WTC11 (cell line): ENCODE measurements at regions not wholly inside any gene's neighbourhood (a gene's known extent, or its start where the extent isn't known, plus 50 kb on each side); places are given as distances from the start of the nearest gene placed in this dataset.

ENCODE experiments used
- ATAC-seq: fragments of 200-7000 bp; cut with Tn5 transposase; 2 replicates; pipeline ENCODE4 v1.10.0; 2021; ENCODE audit warnings: mild to moderate bottlenecking, moderate library complexity
- CTCF ChIA-PET: fragments of 300-600 bp; sonication (Branson Sonifier 250); formaldehyde crosslinking; loops from one replicate; lab custom pipeline; 2021; ENCODE audit warnings: antibody characterized with exemption; lab: Charles Lee
- POLR2A ChIA-PET: fragments of 350-600 bp; sonication (Branson Sonifier 250); formaldehyde crosslinking; loops from one replicate; lab custom pipeline; 2021; ENCODE audit warnings: antibody characterized with exemption; lab: Charles Lee
- DNase-seq: peaks from one replicate; pipeline ENCODE4 v3.0.0; 2021; ENCODE audit warnings: low spot score
- H3K27ac Mint-ChIP-seq: 2 replicates; pipeline ENCODE4 v1.8.0; 2021; ENCODE audit warnings: mixed read lengths
- H3K27me3 Mint-ChIP-seq: 2 replicates; pipeline ENCODE4 v1.8.0; 2021; ENCODE audit warnings: low read depth, mild to moderate bottlenecking, moderate library complexity, mixed read lengths
- H3K36me3 Mint-ChIP-seq: 2 replicates; pipeline ENCODE4 v1.8.0; 2021; ENCODE audit warnings: mixed read lengths
- H3K4me1 Mint-ChIP-seq: 2 replicates; pipeline ENCODE4 v1.8.0; 2022; ENCODE audit warnings: mixed read lengths
- H3K4me3 Mint-ChIP-seq: 2 replicates; pipeline ENCODE4 v1.8.0; 2021; ENCODE audit warnings: mild to moderate bottlenecking, moderate library complexity, mixed read lengths
- H3K9me3 Mint-ChIP-seq: 2 replicates; pipeline ENCODE4 v1.8.0; 2021; ENCODE audit warnings: mixed read lengths
- E2F4 ChIP-seq: sonication (generic); formaldehyde crosslinking; IDR thresholded peaks from 2 replicates; pipeline ENCODE4 v1.8.1; 2022; ENCODE audit warnings: low read depth, mild to moderate bottlenecking, moderate library complexity, missing genetic modification reagents, borderline replicate concordance
- EMX1 ChIP-seq: fragments of 250-450 bp; sonication (Bioruptor Pico); IDR thresholded peaks from 2 replicates; pipeline ENCODE4 v1.8.0; 2021; ENCODE audit warnings: mild to moderate bottlenecking
- NFATC4 ChIP-seq: fragments of 250-450 bp; sonication (Bioruptor Pico); IDR thresholded peaks from 2 replicates; pipeline ENCODE4 v1.9.0; 2021; ENCODE audit warnings: mild to moderate bottlenecking
- NR1H2 ChIP-seq: sonication (generic); formaldehyde crosslinking; IDR thresholded peaks from 2 replicates; pipeline ENCODE4 v1.9.0; 2021; ENCODE audit warnings: mild to moderate bottlenecking, moderate library complexity, missing genetic modification reagents
- NR3C1 ChIP-seq: sonication (generic); formaldehyde crosslinking; conservative IDR thresholded peaks from 2 replicates; pipeline ENCODE4 v1.8.1; 2023; ENCODE audit warnings: low read depth, mild to moderate bottlenecking, missing genetic modification reagents
- PRRX2 ChIP-seq: fragments of 250-450 bp; sonication (Bioruptor Pico); IDR thresholded peaks from 2 replicates; pipeline ENCODE4 v1.8.0; 2021; ENCODE audit warnings: mild to moderate bottlenecking
- SP1 ChIP-seq: sonication (generic); formaldehyde crosslinking; conservative IDR thresholded peaks from 2 replicates; pipeline ENCODE4 v1.8.1; 2022; ENCODE audit warnings: missing genetic modification reagents
- STAT6 ChIP-seq: sonication (generic); formaldehyde crosslinking; conservative IDR thresholded peaks from 2 replicates; pipeline ENCODE4 v1.8.1; 2023; ENCODE audit warnings: mild to moderate bottlenecking, low read depth, missing genetic modification reagents, moderate library complexity
- TCF7 ChIP-seq: sonication (generic); formaldehyde crosslinking; IDR thresholded peaks from 2 replicates; pipeline ENCODE4 v1.8.0; 2022; ENCODE audit warnings: mild to moderate bottlenecking, low read depth, missing genetic modification reagents, moderate library complexity
- ZNF263 ChIP-seq: sonication (generic); formaldehyde crosslinking; IDR thresholded peaks from 2 replicates; pipeline ENCODE4 v1.8.1; 2022; ENCODE audit warnings: low read depth, mild to moderate bottlenecking, moderate library complexity, missing genetic modification reagents
- ZNF416 ChIP-seq: fragments of 250-450 bp; sonication (Bioruptor Pico); IDR thresholded peaks from 2 replicates; pipeline ENCODE4 v1.9.0; 2021; ENCODE audit warnings: mild to moderate bottlenecking, inconsistent platforms
- ZSCAN18 ChIP-seq: fragments of 250-450 bp; sonication (Bioruptor Pico); IDR thresholded peaks from 2 replicates; pipeline ENCODE4 v2.1.2; 2022; ENCODE audit warnings: mild to moderate bottlenecking, moderate library complexity
- TF ChIP-seq, protein P1 (sequence below): sonication (generic); formaldehyde crosslinking; IDR thresholded peaks from 2 replicates; pipeline ENCODE4 v1.8.1; 2022; ENCODE audit warnings: missing genetic modification reagents, borderline replicate concordance
- TF ChIP-seq, protein P2 (sequence below): sonication (generic); formaldehyde crosslinking; IDR thresholded peaks from 2 replicates; pipeline ENCODE4 v1.8.1; 2022; ENCODE audit warnings: low read depth, missing genetic modification reagents, borderline replicate concordance
- TF ChIP-seq, protein P3 (sequence below): sonication (generic); formaldehyde crosslinking; conservative IDR thresholded peaks from 2 replicates; pipeline ENCODE4 v1.8.1; 2022; ENCODE audit warnings: mild to moderate bottlenecking, missing genetic modification reagents
- TF ChIP-seq, protein P4 (sequence below): sonication (generic); formaldehyde crosslinking; IDR thresholded peaks from 2 replicates; pipeline ENCODE4 v1.8.1; 2023; ENCODE audit warnings: mild to moderate bottlenecking, moderate library complexity, missing genetic modification reagents

GRCh38 chr16:59410451-59410850 lies 676.3 kb upstream of the GOT2 start:
- Mint-ChIP-seq H3K4me3 (no peak overlapping the region), H3K4me1 (peaks cover 3% of the 10 kb centered on the region), H3K36me3 (no peaks in the 10 kb centered on the region), H3K27me3 (no peaks in the 10 kb centered on the region), H3K9me3 (peaks cover 15% of the 10 kb centered on the region), H3K27ac (no peak overlapping the region)
- ATAC-seq (no peak), DNase-seq (no peak)
- ChIA-PET CTCF (no interaction called here), POLR2A (no interaction called here)
- no peak for TF ChIP-seq PRRX2
- TF ChIP-seq, protein P1, sequence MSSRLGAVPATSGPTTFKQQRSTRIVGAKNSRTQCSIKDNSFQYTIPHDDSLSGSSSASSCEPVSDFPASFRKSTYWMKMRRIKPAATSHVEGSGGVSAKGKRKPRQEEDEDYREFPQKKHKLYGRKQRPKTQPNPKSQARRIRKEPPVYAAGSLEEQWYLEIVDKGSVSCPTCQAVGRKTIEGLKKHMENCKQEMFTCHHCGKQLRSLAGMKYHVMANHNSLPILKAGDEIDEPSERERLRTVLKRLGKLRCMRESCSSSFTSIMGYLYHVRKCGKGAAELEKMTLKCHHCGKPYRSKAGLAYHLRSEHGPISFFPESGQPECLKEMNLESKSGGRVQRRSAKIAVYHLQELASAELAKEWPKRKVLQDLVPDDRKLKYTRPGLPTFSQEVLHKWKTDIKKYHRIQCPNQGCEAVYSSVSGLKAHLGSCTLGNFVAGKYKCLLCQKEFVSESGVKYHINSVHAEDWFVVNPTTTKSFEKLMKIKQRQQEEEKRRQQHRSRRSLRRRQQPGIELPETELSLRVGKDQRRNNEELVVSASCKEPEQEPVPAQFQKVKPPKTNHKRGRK = no peak
- TF ChIP-seq ZNF263 (CRISPR knock-in tag) = no peak
- no peak for TF ChIP-seq STAT6 (CRISPR knock-in tag)
- TF ChIP-seq ZNF416 = no peak
- TF ChIP-seq NR1H2 (CRISPR knock-in tag) = no peak
- TF ChIP-seq, protein P2, sequence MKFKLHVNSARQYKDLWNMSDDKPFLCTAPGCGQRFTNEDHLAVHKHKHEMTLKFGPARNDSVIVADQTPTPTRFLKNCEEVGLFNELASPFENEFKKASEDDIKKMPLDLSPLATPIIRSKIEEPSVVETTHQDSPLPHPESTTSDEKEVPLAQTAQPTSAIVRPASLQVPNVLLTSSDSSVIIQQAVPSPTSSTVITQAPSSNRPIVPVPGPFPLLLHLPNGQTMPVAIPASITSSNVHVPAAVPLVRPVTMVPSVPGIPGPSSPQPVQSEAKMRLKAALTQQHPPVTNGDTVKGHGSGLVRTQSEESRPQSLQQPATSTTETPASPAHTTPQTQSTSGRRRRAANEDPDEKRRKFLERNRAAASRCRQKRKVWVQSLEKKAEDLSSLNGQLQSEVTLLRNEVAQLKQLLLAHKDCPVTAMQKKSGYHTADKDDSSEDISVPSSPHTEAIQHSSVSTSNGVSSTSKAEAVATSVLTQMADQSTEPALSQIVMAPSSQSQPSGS = no peak
- no peak for TF ChIP-seq ZSCAN18 (CRISPR knock-in tag)
- TF ChIP-seq, protein P3, sequence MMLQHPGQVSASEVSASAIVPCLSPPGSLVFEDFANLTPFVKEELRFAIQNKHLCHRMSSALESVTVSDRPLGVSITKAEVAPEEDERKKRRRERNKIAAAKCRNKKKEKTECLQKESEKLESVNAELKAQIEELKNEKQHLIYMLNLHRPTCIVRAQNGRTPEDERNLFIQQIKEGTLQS = no peak
- TF ChIP-seq EMX1 = no peak
- no peak for TF ChIP-seq SP1 (CRISPR knock-in tag)

DNA sequence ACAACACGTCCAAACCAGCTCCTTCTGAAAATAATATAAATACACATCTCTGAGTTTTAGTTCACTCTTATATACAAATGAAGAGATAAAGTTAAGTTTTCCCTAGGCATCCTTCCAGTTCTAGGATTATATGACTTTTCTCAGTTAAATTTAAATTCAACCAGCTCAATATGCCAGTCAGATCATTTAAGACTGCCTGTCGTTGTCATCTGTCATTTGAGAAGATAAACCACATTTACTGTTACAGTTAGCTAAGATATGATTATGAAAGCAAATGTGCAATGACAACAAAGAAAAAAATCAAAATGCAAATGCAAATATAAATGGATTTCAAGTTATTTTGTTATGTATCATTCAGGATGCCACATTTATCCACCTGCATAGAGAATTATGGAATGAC lies 671.7 kb upstream of the GOT2 start:
- no peak overlapping the region for H3K4me3 Mint-ChIP-seq
- no peaks in the 10 kb centered on the region for H3K36me3 Mint-ChIP-seq
- no peak for ATAC-seq
- no peak for DNase-seq
- CTCF ChIA-PET = no interaction called here
- POLR2A ChIA-PET = no interaction called here
- H3K9me3 Mint-ChIP-seq = peaks cover 11% of the 10 kb centered on the region
- no peak overlapping the region for H3K27ac Mint-ChIP-seq
- no peaks in the 10 kb centered on the region for H3K27me3 Mint-ChIP-seq
- TF ChIP-seq NFATC4 (CRISPR knock-in tag) (no peak), TCF7 (CRISPR knock-in tag) (no peak), NR3C1 (CRISPR knock-in tag) (no peak), E2F4 (CRISPR knock-in tag) (no peak)
- TF ChIP-seq, protein P4, sequence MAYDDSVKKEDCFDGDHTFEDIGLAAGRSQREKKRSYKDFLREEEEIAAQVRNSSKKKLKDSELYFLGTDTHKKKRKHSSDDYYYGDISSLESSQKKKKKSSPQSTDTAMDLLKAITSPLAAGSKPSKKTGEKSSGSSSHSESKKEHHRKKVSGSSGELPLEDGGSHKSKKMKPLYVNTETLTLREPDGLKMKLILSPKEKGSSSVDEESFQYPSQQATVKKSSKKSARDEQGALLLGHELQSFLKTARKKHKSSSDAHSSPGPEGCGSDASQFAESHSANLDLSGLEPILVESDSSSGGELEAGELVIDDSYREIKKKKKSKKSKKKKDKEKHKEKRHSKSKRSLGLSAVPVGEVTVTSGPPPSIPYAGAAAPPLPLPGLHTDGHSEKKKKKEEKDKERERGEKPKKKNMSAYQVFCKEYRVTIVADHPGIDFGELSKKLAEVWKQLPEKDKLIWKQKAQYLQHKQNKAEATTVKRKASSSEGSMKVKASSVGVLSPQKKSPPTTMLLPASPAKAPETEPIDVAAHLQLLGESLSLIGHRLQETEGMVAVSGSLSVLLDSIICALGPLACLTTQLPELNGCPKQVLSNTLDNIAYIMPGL (CRISPR knock-in tag) = no peak
- no peaks in the 10 kb centered on the region for H3K4me1 Mint-ChIP-seq
